Heart left ventricle (tissue), 16 donors: ENCODE measurements at regions not wholly inside any gene's neighbourhood (a gene's known extent, or its start where the extent isn't known, plus 50 kb on each side); places are given as distances from the start of the nearest gene placed in this dataset.
A peak's percentile ranks its signal among the peaks of the same experiment; 100 is the strongest.

Source experiments
- ATAC-seq, 4 donors: fragments of 200-7000 bp; cut with Tn5 transposase; one replicate each; pipeline ENCODE4 v1.9.1; 2020 to 2022; ENCODE audit warnings: moderate library complexity in 4 of 4, mild to moderate bottlenecking in 3 of 4, moderate number of reproducible peaks in 1 of 4
- DNase-seq, 5 donors: peaks; one replicate each; pipeline ENCODE4 v3.0.0-alpha.2; 2020
- H3K27ac ChIP-seq, 12 donors: fragments of 200-600 bp; sonication (generic) in 4 of 12; one replicate each; pipeline versions ENCODE4 v1.5.0 to v1.8.0; 2016 to 2022; ENCODE audit warnings: mild to moderate bottlenecking in 2 of 12
- H3K27me3 ChIP-seq, 9 donors: fragments of 200-600 bp; sonication (generic) in 2 of 9; one replicate each; pipeline versions ENCODE4 v1.5.1 to v1.8.0; 2016 to 2022; ENCODE audit warnings: mild to moderate bottlenecking in 3 of 9
- H3K36me3 ChIP-seq, 9 donors: fragments of 200-600 bp; sonication (generic) in 2 of 9; one replicate each; pipeline versions ENCODE4 v1.5.0 to v1.8.0; 2018 to 2022; ENCODE audit warnings: mild to moderate bottlenecking in 2 of 9
- H3K4me1 ChIP-seq, 12 donors: fragments of 200-600 bp; sonication (generic) in 4 of 12; one replicate each; pipeline versions ENCODE4 v1.5.0 to v1.8.0; 2016 to 2022; ENCODE audit warnings: mild to moderate bottlenecking in 3 of 12
- H3K4me3 ChIP-seq, 12 donors: fragments of 200-600 bp; sonication (generic) in 4 of 12; one replicate each; pipeline versions ENCODE4 v1.5.0 to v1.8.0; 2017 to 2022; ENCODE audit warnings: mild to moderate bottlenecking in 9 of 12, moderate library complexity in 4 of 12
- H3K9me3 ChIP-seq, 12 donors: fragments of 200-600 bp; sonication (generic) in 4 of 12; one replicate each; pipeline versions ENCODE4 v1.5.0 to v1.8.0; 2016 to 2022; ENCODE audit warnings: mild to moderate bottlenecking in 1 of 12
- CTCF ChIP-seq, 12 donors: fragments of 200-600 bp; sonication (generic) in 4 of 12; IDR thresholded peaks; one replicate each; pipeline versions ENCODE4 v1.5.0 to v1.8.0; 2018 to 2022; ENCODE audit warnings: antibody characterized with exemption in 12 of 12, mild to moderate bottlenecking in 5 of 12
- POLR2A ChIP-seq, 2 donors: fragments of 450-650 bp; IDR thresholded peaks; one replicate each; pipeline ENCODE4 v1.6.1; 2017; ENCODE audit warnings: antibody characterized with exemption in 2 of 2, mild to moderate bottlenecking in 2 of 2, moderate library complexity in 2 of 2
- WGBS, 4 donors: extraction: QIAGEN DNeasy Blood & Tissue Kit in 2 of 4; methylation state at CpG; one replicate each; pipeline versions ENCODE4 v1.1.5 to v1.1.7; 2013 to 2018; 5-methylcytosine and 5-hydroxymethylcytosine counted together
- intact Hi-C, 10 donors: fragments of 100-400 bp; cut with DNase I; formaldehyde crosslinking; loops; one replicate each; pipeline versions ENCODE4 v1.11.1 to v1.14.2; 2022
- donor health status: ischemic (EF 13 %, LVEDD 7.1; RV severe dilation, severe dysfunction).
- donor health status: healthy with polysubstance abuse.
- donor health status: DM: no; HTN: yes; CAD: no.
- donor health status: DM: no; HTN: no; CAD: no.
- donor health status: ischemic (EF 25% LVEDD 6.9; RV normal size, moderate dysfunction).
- donor health status: ischemic (EF 25% LVEDD 5.7; RV mildly dilated, moderate dysfunction).
- donor health status: healthy.
- donor health status: DM: yes; HTN: yes; CAD: no.
- donor health status: ischemic (EF 35%, LVEDD 5.7; RV mildly dilated, moderate dysfunction).
- donor health status: nonischemic (EF 11% LVEDD 7.7; RV severe dilation, severe dysfunction).
- donor health status: DM: yes; HTN: yes; CAD: no.
- donor health status: PGD.
- donor health status: ischemic (EF 29% LVEDD 5.4; RV normal size, mild dysfunction).
- donor health status: nonischemic (EF 23%, LVEDD 6.1; RV moderate dilation, normal function).

GRCh38 chr3:23076437-23076836, 126.7 kb upstream of the UBE2E2 start:
- Histone ChIP-seq H3K36me3 (no peaks in the 10 kb centered on the region), H3K4me3 (no peak overlapping the region), H3K4me1 (peaks cover 0 to 15% (median 7%) of the 10 kb centered on the region in 12 donors), H3K27me3 (no peaks in the 10 kb centered on the region), H3K9me3 (no peaks in the 10 kb centered on the region), H3K27ac (no peak overlapping the region)
- 71 to 88% (median 79%) methylated on average over 2 of the region's 2 CpGs for WGBS, 4 donors
- TF ChIP-seq CTCF (IDR thresholded peaks at IDR 0.05) = no peak
- TF ChIP-seq POLR2A (IDR thresholded peaks at IDR 0.05) = no peak
- intact Hi-C loops = no loop called here
- no peak for ATAC-seq
- no peak for DNase-seq

DNA sequence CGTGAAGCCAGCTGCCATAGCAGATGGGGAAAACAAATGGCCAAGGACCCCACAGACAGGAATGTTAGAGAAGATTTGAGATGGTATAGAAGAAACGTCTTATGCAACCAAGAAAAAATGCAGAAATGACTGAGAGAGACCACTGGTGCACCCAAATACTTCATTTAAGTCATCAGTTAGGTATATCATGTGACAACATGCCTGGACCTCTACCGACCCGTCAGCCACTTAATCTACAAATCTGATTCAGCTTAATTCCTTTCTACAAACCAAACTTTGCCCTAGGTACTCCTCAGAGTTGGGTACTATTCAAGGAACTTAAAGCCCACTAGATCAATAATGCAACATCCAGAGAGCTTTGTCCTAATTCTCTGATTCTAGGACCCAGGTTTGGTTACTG, 126.0 kb upstream of the UBE2E2 start:
- H3K27ac ChIP-seq = no peak overlapping the region
- ATAC-seq (no peak), DNase-seq (no peak)
- H3K36me3 ChIP-seq = no peaks in the 10 kb centered on the region
- no peak overlapping the region for H3K4me3 ChIP-seq
- intact Hi-C loops = no loop called here
- no peaks in the 10 kb centered on the region for H3K27me3 ChIP-seq
- TF ChIP-seq POLR2A (IDR thresholded peaks at IDR 0.05) (no peak), CTCF (IDR thresholded peaks at IDR 0.05) (no peak)
- H3K9me3 ChIP-seq = no peaks in the 10 kb centered on the region
- WGBS, 4 donors = 81 to 97% (median 93%) methylated on average over 4 of the region's 4 CpGs
- H3K4me1 ChIP-seq = peaks cover 0 to 15% (median 6%) of the 10 kb centered on the region in 12 donors

GRCh38 chr3:23078735-23079134, 124.4 kb upstream of the UBE2E2 start:
- intact Hi-C loops = no loop called here
- 75 to 77% (median 77%) methylated on average over 6 of the region's 6 CpGs for WGBS, 4 donors
- DNase-seq (no peak), ATAC-seq (no peak)
- H3K4me1 ChIP-seq = peaks cover 0 to 15% (median 3%) of the 10 kb centered on the region in 12 donors
- H3K4me3 ChIP-seq = no peak overlapping the region
- no peaks in the 10 kb centered on the region for H3K9me3 ChIP-seq
- H3K36me3 ChIP-seq = no peaks in the 10 kb centered on the region
- TF ChIP-seq CTCF (IDR thresholded peaks at IDR 0.05) = no peak
- no peak for TF ChIP-seq POLR2A (IDR thresholded peaks at IDR 0.05)
- no peak overlapping the region for H3K27ac ChIP-seq
- no peaks in the 10 kb centered on the region for H3K27me3 ChIP-seq

DNA sequence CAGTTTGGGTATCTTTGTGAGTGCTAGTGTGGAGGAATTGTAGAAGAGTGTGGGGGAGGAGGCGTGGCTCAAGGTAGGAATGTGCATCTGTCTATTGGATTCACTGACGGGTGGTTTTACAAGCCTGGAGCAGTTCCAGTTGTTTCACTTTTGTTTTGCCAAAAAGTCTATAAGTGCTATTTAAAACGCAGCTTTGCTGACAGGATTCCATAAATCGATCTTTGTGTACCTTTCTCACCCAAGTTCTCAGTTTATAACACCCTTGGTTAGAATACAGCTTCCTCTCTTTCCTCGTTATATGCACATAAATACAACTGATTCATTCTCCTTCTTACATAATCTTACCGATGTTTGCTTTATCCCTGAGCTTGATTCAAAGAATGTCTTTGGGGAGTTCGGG, 123.2 kb upstream of the UBE2E2 start:
- Histone ChIP-seq H3K4me1 (peaks cover 0 to 14% (median 3%) of the 10 kb centered on the region in 12 donors), H3K9me3 (no peaks in the 10 kb centered on the region), H3K4me3 (peak overlapping the region in 1 of 12 donors; percentile 17), H3K27me3 (no peaks in the 10 kb centered on the region), H3K27ac (no peak overlapping the region), H3K36me3 (no peaks in the 10 kb centered on the region)
- intact Hi-C loops = no loop called here
- TF ChIP-seq POLR2A (IDR thresholded peaks at IDR 0.05) = no peak
- TF ChIP-seq CTCF (IDR thresholded peaks at IDR 0.05) = no peak
- DNase-seq (no peak), ATAC-seq (no peak)
- 46 to 51% (median 50%) methylated on average over 7 of the region's 7 CpGs for WGBS, 4 donors
